ENCODE measurements at regions not wholly inside any gene's neighbourhood (a gene's known extent, or its start where the extent isn't known, plus 50 kb on each side); places are given as distances from the start of the nearest gene placed in this dataset.

GRCh38 chr1:244347942-244348341 lies 103.8 kb downstream of the ADSS2 start:
- Histone ChIP-seq H3K9me3 (ENCODE audit: control insufficient read depth in 1 of 2, insufficient read depth in 1 of 2, low read length in 2 of 2) (no peaks in the 10 kb centered on the region), H3K4me1 (ENCODE audit: insufficient read depth, low read length) (peaks cover 9% of the 10 kb centered on the region), H3K27ac (ENCODE audit: low read depth in 1 of 2, low read length in 2 of 2) (no peak overlapping the region), H3K27me3 (ENCODE audit: control insufficient read depth in 1 of 2, insufficient read depth in 2 of 2, low read length in 2 of 2) (no peaks in the 10 kb centered on the region), H3K4me3 (ENCODE audit: low read length) (no peak overlapping the region), H3K36me3 (ENCODE audit: insufficient read depth, low read length) (no peaks in the 10 kb centered on the region)
- intact Hi-C loops (cut with DNase I, micrococcal nuclease), result no loop called here
- H3K4me3 Mint-ChIP-seq, result no peak overlapping the region
- TF ChIP-seq, protein P1, sequence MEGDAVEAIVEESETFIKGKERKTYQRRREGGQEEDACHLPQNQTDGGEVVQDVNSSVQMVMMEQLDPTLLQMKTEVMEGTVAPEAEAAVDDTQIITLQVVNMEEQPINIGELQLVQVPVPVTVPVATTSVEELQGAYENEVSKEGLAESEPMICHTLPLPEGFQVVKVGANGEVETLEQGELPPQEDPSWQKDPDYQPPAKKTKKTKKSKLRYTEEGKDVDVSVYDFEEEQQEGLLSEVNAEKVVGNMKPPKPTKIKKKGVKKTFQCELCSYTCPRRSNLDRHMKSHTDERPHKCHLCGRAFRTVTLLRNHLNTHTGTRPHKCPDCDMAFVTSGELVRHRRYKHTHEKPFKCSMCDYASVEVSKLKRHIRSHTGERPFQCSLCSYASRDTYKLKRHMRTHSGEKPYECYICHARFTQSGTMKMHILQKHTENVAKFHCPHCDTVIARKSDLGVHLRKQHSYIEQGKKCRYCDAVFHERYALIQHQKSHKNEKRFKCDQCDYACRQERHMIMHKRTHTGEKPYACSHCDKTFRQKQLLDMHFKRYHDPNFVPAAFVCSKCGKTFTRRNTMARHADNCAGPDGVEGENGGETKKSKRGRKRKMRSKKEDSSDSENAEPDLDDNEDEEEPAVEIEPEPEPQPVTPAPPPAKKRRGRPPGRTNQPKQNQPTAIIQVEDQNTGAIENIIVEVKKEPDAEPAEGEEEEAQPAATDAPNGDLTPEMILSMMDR (IDR thresholded peaks at IDR 0.05), result no peak
- no peak overlapping the region for H3K27ac Mint-ChIP-seq
- H3K4me1 Mint-ChIP-seq (ENCODE audit: low read depth), result no peaks in the 10 kb centered on the region
- ChIA-PET POLR2A (no interaction called here), CTCF (no interaction called here)
- DNase-seq, result no peak
- no peaks in the 10 kb centered on the region for H3K27me3 Mint-ChIP-seq
- H3K36me3 Mint-ChIP-seq (ENCODE audit: low read depth), result no peaks in the 10 kb centered on the region
- H3K9me3 Mint-ChIP-seq, result no peaks in the 10 kb centered on the region
- ATAC-seq (ENCODE audit: poor library complexity), result no peak

- DNase-seq (peak in 2 of 14 experiments; percentile 44 to 48), ATAC-seq (ENCODE audit: poor library complexity) (no peak)
- no peaks in the 10 kb centered on the region for H3K36me3 ChIP-seq (ENCODE audit: insufficient read depth, low read length)
- H3K9me3 ChIP-seq (ENCODE audit: control insufficient read depth in 1 of 2, insufficient read depth in 1 of 2, low read length in 2 of 2), result no peaks in the 10 kb centered on the region
- TF ChIP-seq, protein P1 (IDR thresholded peaks at IDR 0.05), result no peak
- no peaks in the 10 kb centered on the region for H3K27me3 ChIP-seq (ENCODE audit: control insufficient read depth in 1 of 2, insufficient read depth in 2 of 2, low read length in 2 of 2)
- no peaks in the 10 kb centered on the region for H3K27me3 Mint-ChIP-seq
- intact Hi-C loops (cut with DNase I, micrococcal nuclease), result no loop called here
- ChIA-PET CTCF (no interaction called here), POLR2A (no interaction called here)
- no peak overlapping the region for H3K4me3 Mint-ChIP-seq
- H3K4me1 ChIP-seq (ENCODE audit: insufficient read depth, low read length), result peaks cover 9% of the 10 kb centered on the region
- no peaks in the 10 kb centered on the region for H3K4me1 Mint-ChIP-seq (ENCODE audit: low read depth)
- H3K27ac Mint-ChIP-seq, result no peak overlapping the region
- no peak overlapping the region for H3K4me3 ChIP-seq (ENCODE audit: low read length)
- no peaks in the 10 kb centered on the region for H3K9me3 Mint-ChIP-seq
- no peak overlapping the region for H3K27ac ChIP-seq (ENCODE audit: low read depth in 1 of 2, low read length in 2 of 2)
- H3K36me3 Mint-ChIP-seq (ENCODE audit: low read depth), result no peaks in the 10 kb centered on the region
Measured at GRCh38 chr1:244349103-244349531, 102.6 kb downstream of the ADSS2 start.

GRCh38 chr1:244349581-244350001 lies 102.1 kb downstream of the ADSS2 start:
- Mint-ChIP-seq H3K27ac (no peak overlapping the region), H3K36me3 (ENCODE audit: low read depth) (no peaks in the 10 kb centered on the region), H3K4me3 (no peak overlapping the region), H3K27me3 (no peaks in the 10 kb centered on the region), H3K4me1 (ENCODE audit: low read depth) (no peaks in the 10 kb centered on the region), H3K9me3 (no peaks in the 10 kb centered on the region)
- DNase-seq, result peak in 2 of 14 experiments; percentile 8 to 16
- Histone ChIP-seq H3K27me3 (ENCODE audit: control insufficient read depth in 1 of 2, insufficient read depth in 2 of 2, low read length in 2 of 2) (no peaks in the 10 kb centered on the region), H3K27ac (ENCODE audit: low read depth in 1 of 2, low read length in 2 of 2) (no peak overlapping the region), H3K4me1 (ENCODE audit: insufficient read depth, low read length) (peaks cover 9% of the 10 kb centered on the region), H3K4me3 (ENCODE audit: low read length) (no peak overlapping the region), H3K9me3 (ENCODE audit: control insufficient read depth in 1 of 2, insufficient read depth in 1 of 2, low read length in 2 of 2) (no peaks in the 10 kb centered on the region), H3K36me3 (ENCODE audit: insufficient read depth, low read length) (no peaks in the 10 kb centered on the region)
- POLR2A ChIA-PET, result no interaction called here
- intact Hi-C loops (cut with DNase I, micrococcal nuclease), result no loop called here
- no peak for ATAC-seq (ENCODE audit: poor library complexity)
- TF ChIP-seq, protein P1 (IDR thresholded peaks at IDR 0.05), result no peak
- CTCF ChIA-PET, result no interaction called here

Data from CD4-positive, alpha-beta T cell (primary cell).